Left ventricle myocardium inferior (tissue), 1 donor: ENCODE measurements at regions not wholly inside any gene's neighbourhood (a gene's known extent, or its start where the extent isn't known, plus 50 kb on each side); places are given as distances from the start of the nearest gene placed in this dataset.
"Not testable (repeated sequence)": the region's sequence is repeated elsewhere in the genome, so short reads cannot be mapped to it uniquely, and the experiment has no call there.

Experiments
- DNase-seq: peaks from one replicate; pipeline ENCODE4 v3.0.0-alpha.2; 2020
- H3K27ac ChIP-seq: fragments of 200-600 bp; replicated peaks from 2 replicates; pipeline ENCODE4 v1.8.0; 2021
- H3K27me3 ChIP-seq: fragments of 200-600 bp; 2 replicates; pipeline ENCODE4 v1.8.0; 2021; ENCODE audit warnings: low read depth
- H3K36me3 ChIP-seq: fragments of 200-600 bp; 2 replicates; pipeline ENCODE4 v1.8.0; 2021
- H3K4me1 ChIP-seq: fragments of 200-600 bp; 2 replicates; pipeline ENCODE4 v1.8.0; 2021
- H3K4me3 ChIP-seq: fragments of 200-600 bp; 2 replicates; pipeline ENCODE4 v1.8.0; 2021; ENCODE audit warnings: mild to moderate bottlenecking, moderate library complexity
- H3K9me3 ChIP-seq: fragments of 200-600 bp; replicated peaks from 2 replicates; pipeline ENCODE4 v1.8.0; 2021
- CTCF ChIP-seq: fragments of 200-600 bp; IDR thresholded peaks from 2 replicates; pipeline ENCODE4 v1.8.0; 2021; ENCODE audit warnings: antibody characterized with exemption, mild to moderate bottlenecking, borderline replicate concordance
- intact Hi-C: fragments of 100-400 bp; cut with micrococcal nuclease; formaldehyde crosslinking; loops from one replicate; pipeline ENCODE4 v1.11.0; 2022
- donor health status: DM: no; HTN: yes; CAD: no; lungs with severe emphysema.

GRCh38 chr2:16933355-16933754 is 267.7 kb upstream of the CYRIA start:
- H3K27ac ChIP-seq = no peak overlapping the region
- H3K9me3 ChIP-seq = no peaks in the 10 kb centered on the region
- intact Hi-C loops = no loop called here
- no peak for DNase-seq
- H3K4me3 ChIP-seq = no peak overlapping the region
- no peak for TF ChIP-seq CTCF
- no peaks in the 10 kb centered on the region for H3K36me3 ChIP-seq
- no peaks in the 10 kb centered on the region for H3K4me1 ChIP-seq
- no peaks in the 10 kb centered on the region for H3K27me3 ChIP-seq

- no peak for TF ChIP-seq CTCF
- intact Hi-C loops = no loop called here
- no peak for DNase-seq
- Histone ChIP-seq H3K4me1 (no peaks in the 10 kb centered on the region), H3K4me3 (no peak overlapping the region), H3K36me3 (no peaks in the 10 kb centered on the region), H3K9me3 (peaks cover 4% of the 10 kb centered on the region), H3K27ac (no peak overlapping the region), H3K27me3 (no peaks in the 10 kb centered on the region)
These were observed 267.2 kb upstream of the CYRIA start for GRCh38 chr2:16932826-16933225.

- intact Hi-C loops = no loop called here
- no peak overlapping the region for H3K27ac ChIP-seq
These were observed 265.8 kb upstream of the CYRIA start for GRCh38 chr2:16931441-16931840.

GRCh38 chr2:16927398-16927797 is 261.8 kb upstream of the CYRIA start:
- no peaks in the 10 kb centered on the region for H3K4me1 ChIP-seq
- no peak overlapping the region for H3K4me3 ChIP-seq
- no peak for DNase-seq
- H3K36me3 ChIP-seq = no peaks in the 10 kb centered on the region
- no peak for TF ChIP-seq CTCF
- intact Hi-C loops = no loop called here
- H3K27ac ChIP-seq = no peak overlapping the region
- H3K27me3 ChIP-seq = no peaks in the 10 kb centered on the region
- peaks cover 18% of the 10 kb centered on the region for H3K9me3 ChIP-seq

More at GRCh38 chr2:16931441-16931840, 265.8 kb upstream of the CYRIA start:
- Histone ChIP-seq H3K36me3 (no peaks in the 10 kb centered on the region), H3K9me3 (peaks cover 6% of the 10 kb centered on the region), H3K4me3 (no peak overlapping the region), H3K4me1 (no peaks in the 10 kb centered on the region), H3K27me3 (no peaks in the 10 kb centered on the region)
- DNase-seq = no peak
- TF ChIP-seq CTCF = no peak

GRCh38 chr2:16925145-16925544 is 259.5 kb upstream of the CYRIA start:
- no peak overlapping the region for H3K4me3 ChIP-seq
- H3K36me3 ChIP-seq = no peaks in the 10 kb centered on the region
- no peaks in the 10 kb centered on the region for H3K4me1 ChIP-seq
- no peak for TF ChIP-seq CTCF
- H3K27ac ChIP-seq = no peak overlapping the region
- no peaks in the 10 kb centered on the region for H3K27me3 ChIP-seq
- intact Hi-C loops = no loop called here
- DNase-seq = no peak
- peaks cover 18% of the 10 kb centered on the region for H3K9me3 ChIP-seq

GRCh38 chr2:16915341-16915755 is 249.7 kb upstream of the CYRIA start:
- H3K27me3 ChIP-seq, H3K9me3 ChIP-seq, H3K4me1 ChIP-seq, H3K36me3 ChIP-seq, DNase-seq, intact Hi-C loops, H3K27ac ChIP-seq, H3K4me3 ChIP-seq: not testable (repeated sequence)
